CD1c-positive myeloid dendritic cell (primary cell): ENCODE measurements at regions not wholly inside any gene's neighbourhood (a gene's known extent, or its start where the extent isn't known, plus 50 kb on each side); places are given as distances from the start of the nearest gene placed in this dataset.

Experiments
- DNase-seq: peaks from one replicate; pipeline ENCODE4 v3.0.0-alpha.2; 2016; ENCODE audit errors: extremely low spot score

DNA sequence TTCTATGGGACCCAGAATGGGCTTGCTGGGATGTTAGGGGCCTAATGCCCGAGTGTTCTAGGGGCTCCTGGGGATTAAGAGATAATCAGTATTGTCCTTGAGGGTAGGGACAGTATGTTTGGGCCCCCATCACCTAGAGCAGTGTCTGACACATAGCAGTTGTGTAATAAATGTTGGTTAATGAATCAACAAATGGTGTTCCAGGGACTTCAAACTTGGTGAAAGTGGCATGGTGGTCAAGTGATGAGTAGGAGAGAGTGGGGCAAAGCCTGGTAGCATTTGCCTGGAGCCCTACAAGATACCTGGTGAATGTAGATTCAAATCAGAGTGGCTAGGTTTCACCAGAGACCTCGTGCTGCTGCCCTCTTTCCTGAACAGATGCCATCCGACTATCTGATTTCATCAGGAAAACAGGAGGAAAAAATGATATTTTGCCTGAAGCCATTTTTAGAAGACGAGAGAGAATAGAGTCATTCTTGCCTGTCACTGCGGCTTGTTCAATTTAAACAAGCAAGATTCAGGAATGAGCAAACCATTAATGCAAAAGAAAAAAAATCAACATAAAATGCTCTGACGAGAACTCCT is 117.3 kb downstream of the RPL22L1 start:
- DNase-seq, result no peak

DNA sequence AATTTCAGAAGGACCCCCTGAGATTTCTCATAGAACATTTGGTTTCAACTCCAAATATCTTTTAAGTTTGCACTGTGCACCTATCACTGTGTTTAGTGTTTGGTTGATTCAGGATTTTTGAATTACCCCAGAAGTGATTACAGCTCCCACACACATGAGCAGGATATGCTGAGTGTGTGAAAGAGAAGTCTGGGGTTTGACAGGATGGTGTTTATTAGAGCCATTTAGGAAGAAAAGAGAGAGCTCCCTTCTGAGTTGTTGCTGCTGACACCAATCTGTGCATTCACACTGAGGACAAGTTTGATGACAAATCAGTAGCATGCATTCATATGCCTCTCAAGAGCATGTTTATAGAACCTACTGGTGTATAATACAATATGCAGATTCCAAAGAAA is 118.1 kb downstream of the RPL22L1 start:
- DNase-seq, result no peak

DNA sequence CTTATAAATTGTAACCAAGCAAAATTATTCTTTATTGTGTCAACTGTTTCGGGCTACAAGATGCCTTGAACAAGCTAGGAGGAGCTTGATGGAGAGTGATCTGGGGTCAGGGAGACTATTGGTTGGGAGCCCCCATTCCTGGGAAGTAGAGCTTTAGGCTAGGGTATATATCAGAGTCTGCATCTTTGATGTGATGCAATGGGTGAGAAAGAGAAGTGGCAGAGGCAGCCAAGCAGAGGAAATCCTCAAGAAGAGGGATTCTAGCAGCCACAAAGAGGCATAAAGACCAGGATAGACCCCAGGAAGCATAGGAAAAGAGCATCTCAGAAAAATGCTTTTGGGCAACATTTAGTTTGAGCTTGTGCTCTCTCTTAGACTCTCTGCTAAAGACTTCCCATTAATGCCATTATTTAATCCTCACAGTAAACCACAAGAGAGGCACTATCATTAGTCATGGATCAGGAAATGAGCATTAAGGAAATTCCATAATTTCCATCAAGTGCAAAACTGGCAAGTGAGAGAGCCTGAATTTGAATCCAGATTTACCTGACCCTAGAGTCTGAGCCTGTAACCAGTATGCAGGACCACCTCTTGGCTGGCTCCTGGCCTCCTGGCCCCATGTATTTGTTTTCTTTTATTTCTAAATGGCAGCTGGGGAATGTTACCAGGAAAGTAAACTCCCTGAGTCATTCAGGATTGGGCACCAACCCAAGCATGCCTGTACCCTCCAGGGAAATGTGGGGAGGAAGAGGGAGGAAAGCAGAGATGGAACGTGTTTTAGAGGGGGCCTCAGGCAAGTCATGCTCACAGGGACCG is 118.7 kb downstream of the RPL22L1 start:
- DNase-seq, result no peak

DNA sequence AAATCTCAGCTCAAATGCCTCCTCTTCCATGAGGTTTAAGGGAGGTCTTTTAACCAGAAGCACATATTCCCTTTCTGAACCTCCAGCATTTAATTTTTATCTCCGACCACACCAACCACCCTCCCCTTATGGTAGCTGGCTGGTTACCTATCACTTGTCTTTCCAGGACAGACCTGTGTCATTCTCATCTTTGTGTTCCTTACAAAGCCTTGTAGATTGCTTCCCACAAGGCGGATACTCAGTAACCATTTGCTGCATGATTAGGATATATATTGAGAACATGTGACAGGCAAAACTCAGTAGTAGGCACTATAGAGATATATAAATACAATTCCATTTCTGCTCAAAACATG is 119.5 kb downstream of the RPL22L1 start:
- no peak for DNase-seq

DNA sequence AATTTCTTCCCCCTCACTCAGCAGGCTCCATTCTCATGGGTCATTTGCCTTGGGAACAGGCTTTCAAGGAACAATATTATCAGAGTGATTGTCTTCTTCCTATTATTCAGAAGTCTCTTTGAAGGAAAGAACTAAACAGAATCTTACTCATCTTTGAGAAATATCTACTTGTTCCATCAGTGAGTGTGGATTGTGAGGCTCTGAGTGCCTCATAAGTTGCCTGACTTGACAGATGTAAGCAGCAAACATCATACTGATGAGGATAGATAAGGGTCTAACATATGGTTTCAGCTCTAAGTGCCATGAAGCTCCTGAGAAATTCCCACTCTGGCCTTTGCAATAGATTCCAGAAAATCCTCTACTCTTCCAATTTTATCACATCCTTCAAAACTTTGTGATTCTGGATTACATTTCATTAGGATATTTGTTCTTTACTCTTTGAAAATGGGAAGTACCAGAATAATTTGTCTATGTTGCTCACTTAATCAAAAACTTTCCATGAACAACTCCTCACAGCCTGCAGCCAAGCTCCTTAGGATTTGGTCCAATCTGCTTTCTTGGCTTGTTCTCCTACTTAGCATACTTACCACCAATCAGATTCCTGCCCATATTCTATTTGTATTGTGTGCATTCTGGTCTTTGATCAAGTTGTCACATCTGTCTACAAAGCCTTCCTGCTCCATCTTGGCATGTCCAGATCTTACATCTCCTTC is 120.1 kb downstream of the RPL22L1 start:
- no peak for DNase-seq

DNA sequence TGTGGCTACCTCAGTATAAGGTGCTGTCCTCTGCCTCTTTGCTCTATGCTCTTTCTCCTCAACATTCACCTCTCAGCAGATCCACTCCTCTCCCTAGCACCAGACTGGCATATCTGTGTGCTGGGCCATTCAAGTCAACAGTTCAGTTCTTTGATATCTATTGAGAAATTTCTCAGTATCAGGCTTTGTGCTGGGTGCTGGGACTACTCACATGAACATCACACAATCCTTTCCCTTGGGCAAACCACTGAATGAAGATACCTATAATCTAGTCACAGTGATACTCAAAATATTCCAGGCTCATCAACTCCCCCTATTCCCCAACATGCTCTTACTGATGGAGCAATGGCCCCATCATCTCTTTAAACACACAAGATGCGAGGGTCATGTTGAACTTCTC is 120.8 kb downstream of the RPL22L1 start:
- no peak for DNase-seq

DNA sequence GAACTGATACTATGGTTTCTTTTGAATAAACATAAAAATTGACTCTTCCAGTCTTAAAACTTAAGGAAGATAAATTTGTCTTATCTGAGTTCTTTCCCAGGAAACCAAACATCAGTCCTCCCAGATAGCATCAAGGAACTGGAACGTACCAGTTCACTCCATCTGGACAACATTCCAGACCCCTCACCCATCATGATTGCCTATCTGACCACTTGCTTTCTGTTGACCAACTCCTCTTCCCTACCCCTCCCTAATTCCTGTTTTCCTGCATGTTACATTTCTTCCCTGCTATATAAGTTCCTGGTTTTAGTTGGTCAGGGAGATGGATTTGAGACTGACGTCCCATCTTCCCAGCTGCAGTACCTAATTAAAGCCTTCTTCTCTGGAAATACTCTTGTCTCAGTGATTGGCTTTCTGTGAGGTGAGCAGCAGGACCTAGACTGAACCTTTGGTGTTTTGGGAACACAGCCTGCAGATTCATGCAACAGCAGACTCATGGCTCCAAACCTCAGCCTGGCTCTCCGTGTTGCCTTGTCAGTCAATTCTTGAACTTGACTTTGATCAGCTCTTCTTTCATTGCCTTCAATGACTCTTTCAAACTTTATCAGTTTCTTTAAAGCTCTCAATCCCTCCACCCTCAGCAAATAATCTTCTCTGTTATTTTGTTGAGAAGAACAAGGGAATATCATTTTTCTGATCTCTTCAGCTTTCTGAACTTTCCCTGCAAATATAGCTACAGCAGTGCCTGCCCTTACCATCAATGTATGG is 123.6 kb downstream of the RPL22L1 start:
- DNase-seq, result no peak

DNA sequence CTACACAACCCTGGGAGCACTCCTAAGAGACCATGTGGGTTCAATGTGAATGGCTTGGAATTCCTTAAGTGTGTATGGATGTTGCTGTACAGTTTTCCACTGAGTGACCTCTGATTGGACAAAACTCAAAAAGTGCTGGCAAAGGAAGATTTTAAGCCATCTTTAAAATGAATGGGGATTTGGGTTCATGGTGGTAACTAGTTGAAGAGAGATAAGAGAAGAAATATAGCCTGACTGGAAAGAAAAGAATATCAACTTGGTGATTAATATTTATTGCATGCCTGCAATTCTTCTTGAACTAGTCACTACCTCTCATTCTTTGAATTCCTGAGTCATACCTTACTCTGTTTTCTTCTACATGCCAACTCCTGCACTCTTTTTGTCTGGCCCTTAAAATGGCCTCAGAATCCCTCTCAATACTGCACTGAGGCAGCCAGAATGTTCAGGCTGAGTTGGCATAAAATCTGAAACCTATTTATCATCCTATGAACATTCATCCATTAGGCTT is 124.7 kb downstream of the RPL22L1 start:
- no peak for DNase-seq

DNA sequence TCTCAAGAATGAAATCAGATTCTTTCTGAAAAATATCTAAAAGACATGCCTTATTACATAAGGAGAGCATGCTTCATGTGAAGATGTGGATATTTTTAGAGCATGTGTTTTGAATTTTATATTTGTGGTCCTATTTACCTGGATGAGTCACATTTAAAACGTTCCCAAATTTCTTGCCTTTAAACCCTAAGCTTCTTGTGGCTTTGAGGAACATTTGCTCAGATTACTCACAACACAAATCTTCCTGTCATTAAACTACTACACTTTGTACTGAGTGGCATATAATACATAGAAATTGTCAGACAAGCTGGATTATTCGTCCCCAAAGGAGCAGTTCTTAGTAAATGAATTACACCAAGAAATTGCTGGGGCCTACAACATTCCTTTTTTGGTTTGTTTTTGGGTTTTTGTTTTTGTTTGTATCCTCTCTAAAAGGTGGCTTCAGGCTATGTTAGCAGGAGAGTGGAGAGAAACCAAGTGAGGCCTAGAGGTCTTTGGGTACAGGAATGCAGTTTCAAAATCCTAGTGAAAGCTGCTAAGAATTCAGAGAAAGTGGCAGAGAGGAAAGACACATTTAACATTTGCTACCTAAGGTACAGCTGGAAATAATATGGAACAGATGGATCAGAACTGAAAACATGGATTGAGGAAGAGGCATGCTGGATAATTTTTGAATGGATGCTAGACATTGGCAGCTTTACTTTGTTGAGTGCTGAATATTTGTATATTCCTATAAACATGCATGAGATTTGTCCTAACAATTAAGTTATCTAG is 128.1 kb downstream of the RPL22L1 start:
- no peak for DNase-seq

DNA sequence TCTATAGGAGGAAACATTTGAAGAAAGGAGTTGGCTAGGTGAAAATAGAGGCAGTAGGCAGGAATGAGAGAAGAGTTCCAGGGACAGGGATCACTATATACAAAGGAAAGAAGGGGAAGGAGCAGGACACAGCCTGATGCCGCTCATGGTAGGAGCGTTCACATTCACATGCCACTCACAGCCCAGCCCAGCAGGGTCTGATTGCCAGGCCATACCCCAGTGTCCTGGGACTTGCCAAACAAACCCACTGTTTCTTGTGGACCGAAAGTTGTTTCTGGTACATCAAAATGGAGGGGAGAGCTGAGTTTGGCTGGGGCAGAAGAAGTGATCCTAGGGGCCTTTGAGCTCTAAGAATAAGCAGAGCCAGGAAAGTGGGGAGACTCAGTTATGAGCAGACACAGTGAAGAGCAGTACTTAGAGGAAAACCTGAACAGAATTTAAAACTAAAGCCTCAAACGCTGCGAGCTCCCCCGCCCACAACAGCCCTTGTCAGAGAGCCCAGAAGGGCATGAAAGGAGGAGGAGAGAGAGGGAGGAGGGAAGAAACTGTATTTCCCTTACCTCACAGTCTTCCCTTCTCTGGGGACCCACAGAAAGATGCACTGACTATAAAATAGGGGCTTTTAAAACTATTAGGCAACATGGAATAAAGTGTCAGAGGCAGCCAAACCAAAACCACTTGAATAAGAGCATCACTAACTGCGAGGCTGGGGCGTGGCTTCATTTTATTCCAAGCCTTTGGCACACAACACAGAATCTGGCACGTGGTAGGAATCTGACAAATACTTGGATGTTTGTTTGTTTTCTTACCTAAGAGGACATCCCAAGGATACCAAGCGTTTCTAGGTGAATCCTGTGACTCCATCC is 129.0 kb downstream of the RPL22L1 start:
- no peak for DNase-seq

DNA sequence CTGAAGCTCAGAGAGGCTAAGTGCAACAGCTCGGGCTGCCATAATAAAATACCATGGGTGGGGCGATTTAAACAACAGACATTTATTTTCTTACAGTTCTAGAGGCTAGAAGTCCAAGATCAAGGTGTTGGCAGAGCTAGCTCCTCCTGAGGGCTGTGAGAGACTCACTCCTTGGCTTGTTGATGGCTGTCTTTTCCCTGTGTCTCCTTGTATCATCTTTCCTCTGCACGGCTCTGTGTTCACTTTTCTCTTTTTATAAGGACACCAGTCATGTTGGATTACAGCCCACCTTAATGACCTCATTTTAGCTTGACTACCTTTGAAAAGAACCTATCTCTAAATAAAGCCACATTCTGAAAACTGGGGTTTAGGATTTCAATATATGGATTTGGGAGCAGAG is 129.7 kb downstream of the RPL22L1 start:
- DNase-seq, result no peak

DNA sequence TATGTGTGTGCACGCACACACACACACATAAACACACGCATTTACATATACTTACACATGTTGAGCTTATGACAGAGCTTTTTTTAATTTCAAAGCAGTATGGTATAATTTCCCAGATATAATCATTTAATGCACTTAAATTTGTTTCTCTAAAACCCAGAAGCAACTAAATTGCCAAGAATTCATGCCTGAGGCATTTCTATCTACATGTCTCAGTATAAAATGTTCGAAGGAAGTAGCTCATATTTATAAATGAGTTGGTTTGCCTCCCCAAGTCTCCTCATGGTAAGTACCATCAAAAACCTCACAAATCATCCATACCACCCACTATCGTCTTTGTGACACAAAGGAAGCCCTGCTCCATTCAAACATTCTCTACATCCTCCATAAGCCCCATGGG is 130.6 kb downstream of the RPL22L1 start:
- DNase-seq, result no peak

DNA sequence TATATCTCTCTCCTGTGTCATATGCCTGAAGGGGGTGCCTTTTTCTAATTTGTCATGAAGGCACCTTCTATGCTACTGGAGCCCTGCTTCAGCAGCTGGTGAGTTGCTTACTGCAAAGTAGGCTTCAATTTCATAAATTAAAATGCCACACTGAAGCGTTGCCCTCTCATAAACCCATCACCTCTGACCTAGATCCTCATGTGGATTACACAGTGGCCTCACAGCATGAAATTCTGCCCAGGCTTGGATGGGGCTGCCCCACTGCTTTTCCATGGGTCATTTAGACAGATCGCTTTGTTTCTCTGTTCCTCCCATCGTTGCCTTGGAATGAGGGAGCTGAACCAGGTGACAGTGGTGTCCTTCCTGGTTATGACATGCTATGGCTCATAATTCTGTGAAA is 131.2 kb downstream of the RPL22L1 start:
- no peak for DNase-seq

DNA sequence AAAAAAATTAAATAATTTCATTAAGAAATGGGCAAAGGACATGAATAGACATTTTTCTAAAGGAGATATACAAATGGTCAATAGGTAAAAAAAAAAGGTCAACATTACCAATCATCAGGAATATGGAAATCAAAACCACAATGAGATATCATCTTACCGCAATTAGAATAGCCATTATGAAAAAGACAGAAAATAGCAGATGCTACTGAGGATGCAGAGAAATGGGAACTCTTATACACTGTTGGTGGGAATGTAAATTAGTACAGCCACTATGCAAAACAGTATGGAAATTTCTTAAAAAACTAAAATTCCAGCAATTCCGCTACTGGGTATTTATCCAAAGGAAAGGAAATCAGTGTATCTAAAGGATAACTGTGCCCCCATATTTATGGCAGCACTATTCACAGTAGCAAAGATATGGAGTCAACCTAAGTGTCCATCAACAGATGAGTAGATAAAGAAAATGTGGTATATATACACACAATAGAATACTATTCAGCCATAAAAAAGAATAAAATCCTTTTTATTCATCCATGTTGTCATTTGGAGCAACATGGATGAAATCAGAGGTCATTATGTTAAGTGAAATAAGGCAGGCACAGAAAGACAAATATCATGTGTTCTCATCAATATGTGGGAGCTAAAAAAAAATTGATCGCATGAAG is 132.4 kb downstream of the RPL22L1 start:
- no peak for DNase-seq

DNA sequence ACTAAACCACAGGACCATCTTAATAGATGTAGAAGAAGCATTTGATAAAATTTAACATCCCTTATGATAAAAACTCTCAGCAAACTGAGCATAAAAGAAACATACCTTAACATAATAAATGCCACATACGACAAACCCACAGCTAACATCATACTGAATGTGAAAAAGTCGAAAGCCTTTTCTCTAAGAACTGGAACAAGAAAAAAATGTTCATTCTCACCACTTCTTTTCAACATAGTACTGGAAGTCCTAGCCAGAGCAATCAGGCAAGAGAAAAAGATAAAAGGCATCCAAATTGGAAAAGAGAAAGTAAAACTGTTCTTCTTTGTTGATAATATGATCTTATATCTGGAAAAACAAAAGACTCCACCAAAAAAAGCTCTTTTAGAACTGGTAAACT is 134.2 kb downstream of the RPL22L1 start:
- DNase-seq, result no peak

DNA sequence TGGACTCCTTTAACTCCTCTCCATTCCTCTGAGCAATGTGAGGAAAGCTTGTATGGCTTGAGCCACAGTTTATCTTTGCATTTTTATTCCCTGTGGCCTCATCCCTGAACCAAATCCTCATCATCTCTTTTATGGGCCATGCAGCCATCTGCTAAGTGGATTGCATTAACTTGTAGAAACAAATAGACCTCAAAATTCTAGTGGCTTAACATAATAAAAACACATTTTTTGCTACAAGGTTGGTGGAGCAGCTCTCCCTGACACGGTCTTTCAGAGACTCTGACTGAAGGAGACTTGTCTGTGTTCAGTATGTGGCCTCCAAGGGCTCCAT is 135.3 kb downstream of the RPL22L1 start:
- no peak for DNase-seq

DNA sequence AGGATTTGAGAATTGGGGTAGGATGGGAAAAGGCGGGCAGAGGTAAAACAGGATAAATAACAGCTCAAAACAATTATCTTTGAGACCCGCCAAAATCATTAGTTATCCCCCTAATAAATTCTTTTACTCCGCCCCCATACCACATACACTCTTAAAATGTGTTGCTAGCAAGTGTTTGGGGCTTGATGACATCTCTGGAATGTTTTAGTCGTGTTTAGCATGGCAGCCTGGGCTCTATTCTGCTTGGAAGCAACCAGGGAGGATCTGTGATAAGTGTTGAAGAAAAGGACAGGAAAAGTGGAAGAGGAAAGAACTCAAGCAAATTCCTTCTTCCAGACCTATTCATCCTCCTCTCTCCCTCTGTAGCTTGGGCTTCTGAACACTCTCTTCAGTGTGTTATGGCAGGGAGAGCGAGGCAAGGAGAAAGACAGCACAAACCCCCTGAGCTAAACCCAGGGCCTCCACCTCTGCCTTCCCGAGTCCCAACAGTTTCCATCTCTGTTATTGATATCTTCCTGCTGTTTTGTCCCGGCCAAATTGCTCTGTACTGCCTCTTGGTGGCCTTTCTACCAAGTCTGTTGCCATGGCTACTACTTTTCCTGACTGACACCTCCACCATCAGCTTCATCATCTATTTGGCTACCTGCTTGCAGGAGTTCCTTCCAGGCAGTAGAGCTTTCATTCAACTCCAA is 135.8 kb downstream of the RPL22L1 start:
- DNase-seq, result no peak

DNA sequence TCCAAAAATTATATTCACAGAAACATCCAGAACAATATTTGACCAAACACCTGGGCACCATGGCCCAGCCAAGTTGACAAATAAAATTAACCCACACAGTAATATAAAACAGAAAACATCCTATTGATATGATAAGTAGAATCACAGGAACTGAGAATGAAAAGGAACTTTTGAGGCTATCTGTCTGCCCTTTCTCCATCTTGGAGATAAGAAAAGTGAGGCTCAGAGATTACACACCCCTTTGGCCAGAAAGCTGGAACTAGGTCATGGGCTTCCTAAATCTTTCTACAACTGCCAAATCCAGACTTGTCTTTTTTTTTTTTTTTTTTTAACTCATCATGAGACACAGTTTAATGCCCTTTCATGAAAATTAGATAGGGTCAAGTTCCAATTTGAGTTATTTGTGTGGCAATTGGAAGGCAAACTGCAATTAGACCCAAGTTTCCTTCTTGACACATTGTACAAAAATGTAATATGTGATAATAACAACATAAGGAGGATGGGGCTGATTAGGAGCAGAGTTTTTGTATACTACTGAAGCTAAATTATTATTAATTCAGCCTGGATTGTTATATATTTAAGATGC is 137.2 kb downstream of the RPL22L1 start:
- DNase-seq, result no peak

DNA sequence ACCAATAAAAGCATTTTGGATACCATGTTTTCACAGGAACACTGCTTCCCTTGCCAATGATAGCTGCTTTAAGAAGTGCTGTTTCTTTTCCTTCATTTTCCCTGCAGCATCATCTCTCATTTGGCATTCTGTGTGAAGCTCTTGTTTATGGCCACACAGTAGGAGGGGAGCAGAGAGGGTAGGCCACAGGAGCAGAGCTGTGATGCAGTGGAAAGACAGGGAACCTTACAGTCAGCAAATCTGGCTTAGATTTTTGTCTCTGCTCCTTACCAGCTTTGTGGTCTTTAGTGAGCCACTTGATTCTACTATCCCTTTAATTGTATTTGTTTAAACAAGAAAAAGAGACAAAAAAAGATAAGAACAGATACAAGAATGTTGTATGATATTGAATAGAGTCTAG is 138.7 kb downstream of the RPL22L1 start:
- no peak for DNase-seq
